ENCODE measurements at regions not wholly inside any gene's neighbourhood (a gene's known extent, or its start where the extent isn't known, plus 50 kb on each side); places are given as distances from the start of the nearest gene placed in this dataset.

DNA sequence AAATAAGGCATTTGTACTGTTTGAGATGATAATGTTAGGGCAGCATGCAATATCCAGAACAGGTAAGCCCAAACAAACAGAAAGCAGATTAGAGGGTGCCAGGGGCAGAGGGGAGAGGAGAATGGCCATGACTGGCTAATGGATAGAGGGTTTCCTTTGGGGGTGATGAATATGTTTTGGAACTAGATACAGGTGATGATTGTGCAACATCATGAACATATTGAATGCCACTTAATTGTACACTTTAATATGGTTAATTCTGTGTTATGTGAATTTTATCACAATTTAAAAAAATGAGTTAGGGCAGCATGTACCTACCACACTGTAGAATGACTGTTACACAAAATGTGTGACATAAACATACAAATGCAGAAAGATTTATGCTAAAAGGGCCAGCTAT lies 255.5 kb upstream of the FN1 start:
- no peak for DNase-seq (ENCODE audit: low read depth in 2 of 2)

DNA sequence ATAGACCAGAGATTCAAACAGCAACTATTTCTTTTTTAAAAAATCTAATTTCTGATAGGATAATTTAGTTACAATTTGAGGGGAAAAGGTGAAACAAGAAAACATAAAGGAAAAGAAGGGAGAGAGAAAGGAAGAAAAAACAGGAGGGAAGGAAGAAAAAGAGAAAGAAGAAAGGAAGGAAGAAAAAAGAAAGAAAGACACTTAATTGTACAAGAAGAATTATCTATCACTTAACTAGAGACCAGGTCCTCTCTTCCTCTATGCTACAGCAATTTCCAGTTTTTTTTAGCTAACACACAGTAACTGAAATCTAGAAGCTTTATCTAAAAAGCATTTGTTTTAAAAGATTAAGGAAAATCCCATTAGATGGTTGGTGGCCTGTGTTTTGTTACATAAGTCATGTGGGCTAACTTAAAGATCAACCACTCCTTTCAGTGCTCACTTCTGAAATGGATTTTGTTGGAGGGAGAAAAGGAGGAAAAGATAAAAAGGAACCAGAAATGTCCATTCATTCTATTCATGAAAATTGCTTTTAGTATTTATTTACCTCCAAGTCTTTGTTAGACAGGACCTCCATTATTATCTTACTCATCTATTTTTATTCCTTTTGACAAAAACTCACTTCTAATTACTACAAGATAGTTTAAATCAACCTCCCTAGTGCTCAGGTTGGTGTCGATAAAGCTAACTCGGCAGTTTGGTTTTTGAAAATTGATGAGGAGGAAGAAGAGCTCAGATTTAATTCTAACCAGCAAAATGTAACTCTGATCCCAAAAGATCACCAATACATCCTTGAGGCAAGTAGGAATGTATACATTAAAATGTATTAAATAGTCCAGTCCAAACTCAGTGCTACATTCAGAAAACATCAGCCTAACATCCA lies 251.5 kb upstream of the FN1 start:
- DNase-seq (ENCODE audit: low read depth in 2 of 2), result no peak

GRCh38 chr2:215685238-215685990 lies 249.5 kb upstream of the FN1 start:
- no peak for DNase-seq (ENCODE audit: low read depth in 2 of 2)

DNA sequence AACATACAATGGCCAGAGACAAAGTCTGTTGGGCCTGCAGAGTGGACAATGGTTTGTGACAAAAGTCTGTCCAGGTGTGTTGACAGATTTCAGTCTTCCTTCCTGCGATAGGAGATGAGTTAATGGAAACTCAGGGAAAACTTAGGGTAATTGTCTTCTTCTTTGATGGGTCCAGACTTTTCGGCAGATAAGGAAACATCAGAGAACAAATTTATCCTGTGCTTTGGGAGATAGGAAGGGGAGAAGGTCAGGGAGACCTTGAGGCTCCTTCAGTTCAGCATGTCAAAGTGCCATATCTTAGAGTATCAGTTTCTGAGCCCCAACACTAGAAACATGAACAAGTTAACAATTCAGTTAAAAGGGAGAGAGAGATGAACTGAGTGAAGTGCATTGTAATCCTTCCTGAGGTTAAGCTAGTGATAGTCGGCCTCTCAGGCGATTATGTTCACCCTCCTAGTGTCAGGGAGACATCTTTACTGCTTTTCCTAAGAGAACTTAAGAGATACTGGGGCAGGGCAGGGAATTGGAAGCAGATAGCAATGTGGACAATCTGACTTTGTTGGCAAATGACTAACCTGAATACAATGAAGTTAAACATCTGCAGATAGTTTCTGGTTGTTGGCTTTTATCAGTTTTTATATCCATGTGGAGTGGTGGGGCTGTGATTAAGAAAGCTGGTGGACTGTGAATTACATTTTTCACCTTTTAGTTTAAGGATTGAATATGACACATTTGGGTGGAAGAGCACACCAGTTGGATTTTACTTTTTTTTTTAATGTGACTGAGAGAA lies 248.8 kb upstream of the FN1 start:
- no peak for DNase-seq (ENCODE audit: low read depth in 2 of 2)

GRCh38 chr2:215683295-215683694 lies 247.4 kb upstream of the FN1 start:
- DNase-seq (ENCODE audit: low read depth in 2 of 2), result no peak

DNA sequence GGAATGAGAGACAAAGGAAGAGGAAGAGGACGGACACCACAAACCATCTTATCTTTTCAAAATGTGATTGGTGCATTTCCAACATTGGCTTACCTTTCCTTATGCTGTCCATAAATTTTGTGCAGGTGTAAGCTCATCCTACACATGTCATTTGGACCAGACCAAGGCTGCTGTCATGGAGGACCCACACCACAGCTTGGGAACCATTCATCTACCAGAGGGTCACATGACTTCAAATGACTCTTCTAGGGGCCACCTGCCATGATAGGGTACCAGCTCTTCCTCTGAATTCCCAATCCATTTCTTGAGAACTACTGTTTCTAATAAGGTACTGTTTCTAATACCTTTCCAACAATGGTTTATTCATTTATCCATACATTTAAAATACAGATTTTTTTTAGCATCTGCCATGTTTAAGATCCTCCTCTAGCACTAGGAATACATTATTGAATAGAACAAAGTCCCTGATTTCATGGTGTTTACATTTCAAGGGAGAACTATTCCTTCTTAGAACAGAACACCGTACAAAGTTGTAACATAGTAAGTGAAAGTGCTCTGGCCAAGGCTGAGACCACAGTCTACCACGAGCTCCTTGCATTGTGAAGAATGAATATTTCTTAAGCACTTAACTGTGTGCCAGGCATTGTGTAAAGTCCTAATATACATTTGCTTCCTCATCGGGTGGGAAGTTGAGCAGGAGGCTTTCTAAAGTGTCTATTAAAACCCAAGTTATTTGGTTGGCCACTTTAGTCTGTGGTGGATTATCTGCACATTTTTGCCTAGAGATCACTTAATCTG lies 246.1 kb upstream of the FN1 start:
- DNase-seq (ENCODE audit: low read depth in 2 of 2), result no peak

DNA sequence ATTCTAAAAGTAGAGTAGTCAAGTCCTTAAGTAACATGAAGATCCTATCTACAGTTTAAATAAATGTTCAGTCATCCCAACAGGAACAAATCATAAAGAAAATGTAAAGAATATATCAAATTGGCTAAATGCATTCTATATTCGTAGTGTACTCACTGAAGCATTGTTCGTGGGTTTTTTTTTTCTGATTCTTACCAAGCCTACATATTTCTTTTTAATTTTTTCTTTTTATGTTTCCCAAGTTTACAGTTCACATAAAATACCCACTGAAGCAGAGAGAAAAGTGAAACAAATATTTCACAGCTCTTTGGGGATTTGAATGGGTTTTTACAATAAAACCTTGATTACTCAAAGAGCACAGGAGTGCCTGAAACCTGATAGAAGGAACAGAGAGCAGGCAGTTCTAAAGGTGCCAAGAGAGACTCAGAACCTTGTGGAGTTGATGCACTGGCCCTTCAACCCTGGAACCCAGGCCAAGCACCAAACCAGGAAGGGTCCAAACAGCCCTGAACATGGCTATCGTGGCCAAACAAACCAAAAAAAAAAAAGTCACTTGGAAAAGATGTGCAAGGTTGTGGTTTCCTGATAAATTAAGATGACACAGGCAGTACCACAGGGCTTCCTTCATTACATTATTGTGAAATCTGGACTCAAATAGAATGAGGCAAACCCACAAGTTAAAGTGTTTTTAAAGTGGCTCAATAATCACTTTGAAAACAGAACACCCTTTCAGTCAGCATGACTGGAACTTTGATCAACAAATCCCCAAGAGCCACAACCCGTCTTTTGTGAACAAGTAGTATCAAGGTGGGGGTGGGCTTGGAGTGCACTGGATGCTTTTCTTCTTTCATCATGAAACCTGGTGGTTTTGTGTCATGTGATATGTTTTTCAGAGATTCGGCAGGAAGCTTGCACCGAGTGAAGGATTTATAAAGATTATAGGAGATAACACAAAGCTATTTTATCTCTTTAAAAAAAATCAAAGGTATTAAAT lies 245.0 kb upstream of the FN1 start:
- no peak for DNase-seq (ENCODE audit: low read depth in 2 of 2)

- no peak for DNase-seq (ENCODE audit: low read depth in 2 of 2)
Observed at GRCh38 chr2:215678094-215678493, 242.2 kb upstream of the FN1 start.

GRCh38 chr2:215677481-215677880 lies 241.6 kb upstream of the FN1 start:
- no peak for DNase-seq (ENCODE audit: low read depth in 2 of 2)

- no peak for DNase-seq (ENCODE audit: low read depth in 2 of 2)
Observed at GRCh38 chr2:215672406-215672805, 236.5 kb upstream of the FN1 start.

- DNase-seq (ENCODE audit: low read depth in 2 of 2), result no peak
Observed at GRCh38 chr2:215671691-215672090, 235.8 kb upstream of the FN1 start.

- no peak for DNase-seq (ENCODE audit: low read depth in 2 of 2)
Observed at GRCh38 chr2:215671244-215671643, 235.4 kb upstream of the FN1 start.

- no peak for DNase-seq (ENCODE audit: low read depth in 2 of 2)
Observed at GRCh38 chr2:215670396-215670795, 234.5 kb upstream of the FN1 start.

DNA sequence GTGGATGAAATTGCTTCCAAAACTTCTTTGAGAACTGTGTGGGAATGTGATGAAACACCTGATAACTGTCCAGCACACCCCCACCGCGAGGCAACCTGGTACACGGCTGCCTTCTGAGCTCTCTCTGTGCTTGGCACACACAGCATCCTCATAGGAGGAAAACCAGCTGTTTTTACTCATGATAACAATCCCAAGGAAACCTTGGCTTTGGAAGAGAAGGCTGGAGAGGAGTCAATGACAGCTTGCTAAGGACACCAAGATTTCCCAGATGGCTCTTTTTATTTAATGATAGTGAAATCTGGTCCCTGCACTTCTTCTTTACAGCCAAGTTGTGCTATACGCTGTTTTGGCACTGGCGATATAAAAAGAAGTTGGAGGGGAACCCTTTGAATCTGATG lies 232.5 kb upstream of the FN1 start:
- no peak for DNase-seq (ENCODE audit: low read depth in 2 of 2)

DNA sequence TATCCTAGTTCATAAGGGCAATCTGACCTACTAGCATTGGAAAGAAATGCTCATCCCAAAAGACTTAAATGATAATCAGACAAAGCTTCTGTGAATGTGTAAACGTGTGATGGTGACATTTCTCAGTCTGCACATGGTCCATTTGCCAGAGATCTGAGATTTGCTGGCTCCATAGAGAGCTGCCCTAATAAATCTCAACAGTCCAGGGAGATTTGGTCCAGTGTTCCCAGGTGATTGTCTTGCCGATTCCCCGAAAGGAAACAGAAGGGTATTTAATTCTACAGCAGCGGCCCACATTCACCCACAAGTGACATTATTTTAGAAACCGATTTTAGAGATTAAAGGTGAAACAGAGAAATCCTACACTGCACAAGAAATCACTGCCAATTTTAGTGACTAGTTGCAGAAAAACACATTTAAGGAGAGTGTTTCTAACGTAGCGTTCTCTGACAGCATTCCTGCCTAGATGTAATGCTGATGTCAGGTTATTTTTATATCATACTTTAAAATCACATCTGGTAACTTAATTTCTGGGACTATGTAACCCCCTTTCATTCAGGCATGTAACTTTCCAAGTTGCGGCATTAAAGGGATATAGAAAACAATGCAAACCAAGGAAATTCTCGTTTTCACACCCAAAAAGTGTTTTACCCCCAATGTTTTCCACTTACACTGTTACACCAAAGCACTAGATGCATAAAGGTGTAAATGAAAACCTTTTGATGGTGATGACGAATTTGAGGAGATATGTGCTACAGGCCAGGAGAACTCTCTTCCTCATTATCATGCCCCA lies 231.9 kb upstream of the FN1 start:
- no peak for DNase-seq (ENCODE audit: low read depth in 2 of 2)

GRCh38 chr2:215664847-215665525 lies 229.1 kb upstream of the FN1 start:
- no peak for DNase-seq (ENCODE audit: low read depth in 2 of 2)

DNA sequence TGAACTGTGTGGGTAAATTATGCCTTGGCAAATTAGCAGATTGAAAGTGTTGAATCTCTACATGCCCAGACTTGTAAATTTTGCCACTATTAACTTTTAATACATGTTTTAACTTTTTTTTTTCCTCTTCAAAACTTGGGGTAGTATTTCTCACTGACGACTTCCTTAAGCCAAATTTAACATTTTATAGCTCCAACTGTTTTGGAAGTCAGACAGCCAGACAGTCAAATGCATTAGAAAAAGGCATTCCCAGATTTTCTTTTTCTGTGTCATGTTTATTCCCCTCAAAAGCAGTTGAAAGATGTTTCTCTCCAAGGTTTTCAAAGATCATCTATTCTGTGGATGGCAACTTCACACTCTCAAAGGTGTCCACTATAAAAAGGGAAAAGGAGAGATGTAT lies 226.8 kb upstream of the FN1 start:
- no peak for DNase-seq (ENCODE audit: low read depth in 2 of 2)

- no peak for DNase-seq (ENCODE audit: low read depth in 2 of 2)
Observed at GRCh38 chr2:215660687-215661086, 224.8 kb upstream of the FN1 start.

DNA sequence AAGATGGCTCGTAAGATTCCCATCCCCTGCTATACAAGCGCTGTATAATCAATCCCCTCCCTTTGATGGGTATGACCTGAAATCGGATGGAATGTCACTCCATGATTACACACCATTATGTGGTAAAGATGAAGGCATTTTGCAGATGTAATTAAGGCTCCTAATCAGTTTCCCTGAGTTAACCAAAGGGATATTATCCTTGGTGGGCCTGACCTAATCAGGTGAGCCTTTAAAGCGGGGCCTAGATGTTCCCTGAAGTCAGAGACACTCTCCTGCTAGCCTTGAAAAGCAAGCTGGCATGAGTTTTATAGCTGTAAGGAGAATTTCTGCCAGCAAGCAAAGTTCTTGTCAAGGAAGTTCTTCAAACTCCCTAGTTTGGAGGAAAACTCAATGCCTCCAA lies 223.8 kb upstream of the FN1 start:
- no peak for DNase-seq (ENCODE audit: low read depth in 2 of 2)

Measured in stimulated activated CD8-positive, alpha-beta memory T cell treated with anti-CD3 and anti-CD28 coated beads, Interleukin-2, amount 100 ng/mL, for 1 hour (primary cell).